ENCODE measurements at regions not wholly inside any gene's neighbourhood (a gene's known extent, or its start where the extent isn't known, plus 50 kb on each side); places are given as distances from the start of the nearest gene placed in this dataset.

GRCh38 chr7:47036909-47037308 is 545.0 kb downstream of the TNS3 start:
- TF ChIP-seq TAF1 (conservative IDR thresholded peaks at IDR 0.05) (no peak), REST (IDR thresholded peaks at IDR 0.05) (no peak), CTCF (IDR thresholded peaks at IDR 0.05; ENCODE audit: low read depth, low read length, missing input control) (no peak), SP1 (IDR thresholded peaks at IDR 0.05) (no peak), JUND (IDR thresholded peaks at IDR 0.05) (no peak), MAX (IDR thresholded peaks at IDR 0.05) (no peak), HNF4A (conservative IDR thresholded peaks at IDR 0.05) (no peak), ZBTB33 (IDR thresholded peaks at IDR 0.05) (no peak)

Measured in liver (tissue), 3 donors.